ENCODE measurements at regions not wholly inside any gene's neighbourhood (a gene's known extent, or its start where the extent isn't known, plus 50 kb on each side); places are given as distances from the start of the nearest gene placed in this dataset.
"Not testable (repeated sequence)": the region's sequence is repeated elsewhere in the genome, so short reads cannot be mapped to it uniquely, and the experiment has no call there.

- DNase-seq: no peak
Measured at GRCh38 chr22:47497666-47498065, 735.2 kb downstream of the TBC1D22A start.

GRCh38 chr22:47495110-47495509, 732.7 kb downstream of the TBC1D22A start:
- no peak for DNase-seq

- DNase-seq: not testable (repeated sequence)
Measured at GRCh38 chr22:47488131-47488530, 725.7 kb downstream of the TBC1D22A start.

- DNase-seq: no peak
Measured at GRCh38 chr22:47486569-47487312, 724.3 kb downstream of the TBC1D22A start.

GRCh38 chr22:47484960-47485569, 722.6 kb downstream of the TBC1D22A start:
- DNase-seq: no peak

DNA sequence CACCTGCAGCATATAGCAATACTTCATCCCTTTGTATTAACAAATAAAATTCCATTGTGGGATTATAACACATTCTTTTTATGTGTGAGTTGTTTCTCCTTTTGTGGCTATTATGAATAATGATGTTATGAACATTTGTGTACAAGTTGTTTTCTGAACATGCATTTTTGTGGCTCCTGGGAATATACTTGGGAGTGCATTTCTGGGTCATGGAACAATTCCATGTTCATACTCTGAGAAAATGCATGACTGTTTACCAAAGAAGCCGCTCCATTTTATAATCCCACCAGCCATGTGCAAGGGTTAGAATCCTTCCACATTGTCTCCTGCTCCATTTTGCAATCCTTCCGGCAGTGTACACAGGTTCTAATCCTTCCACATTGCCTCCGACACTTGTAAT, 713.8 kb downstream of the TBC1D22A start:
- DNase-seq: no peak

DNA sequence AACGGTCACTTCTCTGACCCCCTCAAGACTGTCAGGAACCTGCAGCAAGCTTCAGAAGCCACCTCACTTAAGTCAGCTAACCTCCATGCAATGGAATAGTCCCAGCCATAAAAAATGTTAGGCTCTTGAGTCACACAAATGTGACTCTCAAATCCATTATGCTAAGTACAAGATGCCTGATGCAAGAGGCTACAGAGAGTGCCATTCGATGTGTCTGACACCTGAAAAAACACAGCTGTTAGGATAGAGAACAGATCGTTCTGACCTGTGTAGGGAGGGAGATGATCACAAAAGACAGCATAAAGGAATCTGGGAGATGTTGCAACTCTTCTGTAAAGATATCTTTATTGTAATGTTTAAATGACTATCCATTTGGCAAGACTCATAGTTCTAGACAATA, 712.4 kb downstream of the TBC1D22A start:
- DNase-seq: no peak

DNA sequence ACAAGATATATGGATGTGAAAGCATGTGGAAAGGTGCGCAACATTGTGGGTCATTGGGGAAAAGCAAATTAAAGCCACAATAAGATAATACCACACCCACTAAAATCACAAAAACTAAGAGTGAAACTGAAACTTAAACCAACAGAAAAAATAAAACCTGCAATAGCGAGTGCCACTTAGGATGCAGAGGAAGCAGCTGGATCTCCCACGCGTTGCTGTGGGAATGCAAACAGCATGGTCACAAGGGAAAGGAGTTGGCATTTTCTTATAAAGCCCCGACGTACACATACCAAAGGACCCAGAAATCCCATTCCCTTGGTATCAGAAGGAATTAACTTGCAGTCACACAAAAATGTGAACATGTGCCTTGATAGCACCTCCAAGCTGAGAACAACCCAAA, 712.0 kb downstream of the TBC1D22A start:
- no peak for DNase-seq

DNA sequence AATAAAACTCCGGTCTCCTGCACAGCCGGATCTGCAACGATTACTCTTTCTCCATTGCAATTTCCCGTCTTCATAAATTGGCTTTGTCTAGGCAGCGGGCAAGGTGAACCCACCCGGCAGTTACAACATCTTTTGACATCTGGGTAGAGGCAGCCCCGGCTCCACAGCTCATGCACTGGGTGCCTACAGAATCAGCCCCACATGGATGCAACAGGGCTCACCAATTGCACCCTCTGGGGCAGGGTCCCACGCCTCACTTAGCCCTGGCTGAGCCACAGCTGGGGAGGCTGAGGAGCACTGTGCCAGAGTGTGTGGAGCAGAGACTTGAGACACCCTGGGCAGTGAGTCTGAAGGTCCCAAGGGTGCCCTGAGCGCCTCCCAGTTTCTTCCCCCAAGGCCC, 710.2 kb downstream of the TBC1D22A start:
- no peak for DNase-seq

GRCh38 chr22:47471406-47471805, 709.0 kb downstream of the TBC1D22A start:
- DNase-seq: no peak

- DNase-seq: no peak
Measured at GRCh38 chr22:47465809-47466208, 703.4 kb downstream of the TBC1D22A start.

- no peak for DNase-seq
Measured at GRCh38 chr22:47465222-47465621, 702.8 kb downstream of the TBC1D22A start.

DNA sequence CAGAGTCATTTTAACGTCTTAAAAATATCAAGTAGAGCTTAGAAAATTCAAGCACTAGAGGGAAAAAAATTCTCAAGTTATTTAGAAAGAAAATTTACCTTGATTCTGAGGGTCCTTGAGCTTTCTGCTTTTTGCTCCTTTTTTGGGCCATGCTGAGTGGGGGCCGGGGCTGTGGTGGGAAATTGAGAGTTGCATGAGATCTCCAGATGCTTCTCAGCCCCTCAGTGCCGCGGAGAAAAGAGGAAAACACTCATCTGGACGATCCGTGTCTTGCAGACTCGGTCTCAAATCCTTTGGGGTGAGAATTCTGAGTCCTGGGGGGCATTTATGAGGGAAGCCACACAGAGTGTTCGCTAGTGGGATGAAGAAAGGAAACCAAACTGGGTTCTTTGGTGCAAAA, 700.8 kb downstream of the TBC1D22A start:
- no peak for DNase-seq

- DNase-seq: no peak
Measured at GRCh38 chr22:47460861-47461260, 698.4 kb downstream of the TBC1D22A start.

- no peak for DNase-seq
Measured at GRCh38 chr22:47460176-47460575, 697.7 kb downstream of the TBC1D22A start.

DNA sequence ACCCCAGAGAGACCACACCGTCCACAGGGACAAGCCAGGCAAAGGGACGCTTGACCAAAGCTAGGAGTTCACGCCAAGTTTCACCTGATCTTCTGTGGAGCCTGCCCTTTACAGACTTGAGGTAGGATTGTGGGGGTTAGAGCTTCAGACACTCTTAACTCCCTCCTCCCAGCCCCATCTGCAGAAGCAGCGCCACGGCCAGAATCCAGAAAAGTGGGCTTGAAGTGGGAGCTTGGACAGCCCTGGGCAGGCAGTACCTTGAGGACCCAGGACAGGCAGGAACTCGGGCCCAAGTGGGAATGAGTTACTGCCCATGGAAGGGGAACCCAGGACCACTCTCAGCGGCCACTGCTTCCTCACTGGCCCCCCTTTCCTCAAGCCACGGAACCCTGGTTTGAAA, 695.9 kb downstream of the TBC1D22A start:
- DNase-seq: no peak

- no peak for DNase-seq
Measured at GRCh38 chr22:47457509-47458300, 695.3 kb downstream of the TBC1D22A start.

DNA sequence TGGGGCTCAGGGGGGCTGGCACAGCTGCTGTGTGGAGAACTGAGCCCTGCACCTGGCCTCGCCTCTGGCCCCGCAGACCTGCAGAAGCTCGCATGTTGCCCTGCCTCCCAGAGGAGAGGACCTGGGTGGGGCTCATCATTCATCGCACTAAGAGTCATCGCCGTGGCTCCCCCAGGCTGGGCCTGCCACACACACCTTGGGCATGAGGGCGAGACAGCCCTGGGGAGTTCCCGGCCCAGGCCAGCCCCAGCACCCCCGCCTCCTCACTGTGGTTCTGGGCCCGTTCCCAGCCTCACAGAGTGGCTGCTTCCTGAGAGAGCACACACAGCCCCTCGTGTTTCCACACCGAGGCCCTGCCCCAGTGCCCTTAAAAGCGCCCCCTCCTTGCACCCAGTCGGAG, 694.6 kb downstream of the TBC1D22A start:
- no peak for DNase-seq

DNA sequence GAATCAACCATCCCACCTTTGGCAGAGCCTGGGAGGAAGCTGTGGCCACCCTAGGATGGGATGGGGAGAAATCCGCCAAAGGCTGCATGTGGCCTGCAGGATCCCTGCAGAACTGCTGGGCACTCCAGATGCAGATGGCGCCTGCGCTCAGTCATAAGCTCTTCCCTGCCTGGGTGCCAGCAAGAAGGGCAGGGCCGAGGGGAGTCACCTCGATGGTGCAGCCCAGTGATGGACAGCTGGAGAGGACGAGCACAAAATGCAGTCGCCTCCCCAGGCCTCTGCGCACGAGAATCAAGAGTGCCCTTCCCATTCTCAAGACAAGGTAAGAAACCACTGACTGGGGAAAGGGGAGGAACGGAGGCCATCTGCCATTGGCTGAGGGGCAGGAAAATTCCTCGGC, 693.6 kb downstream of the TBC1D22A start:
- no peak for DNase-seq

DNA sequence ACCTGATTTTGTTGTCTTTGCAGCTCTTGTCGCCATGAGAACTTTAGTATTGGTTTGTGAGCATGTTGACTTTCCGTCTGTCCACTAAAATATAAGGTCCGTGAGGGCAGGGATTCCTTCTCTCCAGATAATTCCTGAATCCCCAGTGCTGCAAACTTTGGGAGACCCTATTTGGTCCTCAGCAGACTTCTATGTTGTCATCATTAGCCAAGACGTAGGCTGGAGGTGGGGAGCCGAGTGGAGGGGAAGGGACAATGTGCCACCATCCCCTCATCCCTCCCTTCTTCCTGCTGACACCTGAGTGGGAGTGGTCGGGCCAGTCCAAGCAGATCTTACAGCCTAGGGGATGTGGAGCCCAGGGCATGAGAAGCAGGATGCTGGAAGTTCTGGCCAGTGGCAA, 690.6 kb downstream of the TBC1D22A start:
- no peak for DNase-seq

- DNase-seq: no peak
Measured at GRCh38 chr22:47452184-47452583, 689.7 kb downstream of the TBC1D22A start.

- no peak for DNase-seq
Measured at GRCh38 chr22:47450876-47451475, 688.5 kb downstream of the TBC1D22A start.

- no peak for DNase-seq
Measured at GRCh38 chr22:47449508-47450270, 687.2 kb downstream of the TBC1D22A start.

Measured in CD4-positive, alpha-beta T cell treated with Interleukin-17A for 4 hours (primary cell).